Naive thymus-derived CD8-positive, alpha-beta T cell (primary cell): ENCODE measurements at regions not wholly inside any gene's neighbourhood (a gene's known extent, or its start where the extent isn't known, plus 50 kb on each side); places are given as distances from the start of the nearest gene placed in this dataset.

Source experiments
- ATAC-seq, 2 donors: fragments of 150-1000 bp; cut with Tn5 transposase in 1 of 2; sonication (Bioruptor Pico), chemical (Tn5 transposase) in 1 of 2; 1 replicate in 1 of 2; 2 replicates in 1 of 2; pipeline ENCODE4 v1.10.0; 2021; ENCODE audit warnings: mild to moderate bottlenecking in 2 of 2, moderate library complexity in 2 of 2
- POLR2A ChIA-PET: fragments of 350-600 bp; sonication (Branson Sonifier 250); formaldehyde crosslinking; loops from one replicate; lab custom pipeline; 2021; ENCODE audit warnings: antibody characterized with exemption; lab: Charles Lee
- DNase-seq, 10 donors: peaks; one replicate each; pipeline versions ENCODE4 v3.0.0 to v3.0.0-alpha.2; 2020 to 2022
- H3K27ac Mint-ChIP-seq, 10 donors: one replicate each; pipeline ENCODE4 v1.8.0; 2020 to 2022; ENCODE audit warnings: mild to moderate bottlenecking in 10 of 10, mixed read lengths in 10 of 10, moderate library complexity in 4 of 10, inconsistent platforms in 1 of 10
- H3K27me3 Mint-ChIP-seq, 5 donors: one replicate each; pipeline ENCODE4 v1.8.0; 2021 to 2022; ENCODE audit warnings: mixed read lengths in 5 of 5
- H3K36me3 Mint-ChIP-seq, 3 donors: one replicate each; pipeline ENCODE4 v1.8.0; 2020 to 2022; ENCODE audit warnings: mixed read lengths in 3 of 3, mild to moderate bottlenecking in 2 of 3, inconsistent platforms in 1 of 3
- H3K4me1 Mint-ChIP-seq, 4 donors: one replicate each; pipeline ENCODE4 v1.8.0; 2021 to 2022; ENCODE audit warnings: mixed read lengths in 4 of 4
- H3K4me3 Mint-ChIP-seq, 10 donors: one replicate each; pipeline ENCODE4 v1.8.0; 2020 to 2022; ENCODE audit warnings: mild to moderate bottlenecking in 10 of 10, mixed read lengths in 10 of 10, moderate library complexity in 6 of 10, inconsistent platforms in 1 of 10
- H3K9me3 Mint-ChIP-seq, 9 donors: one replicate each; pipeline ENCODE4 v1.8.0; 2020 to 2022; ENCODE audit warnings: mixed read lengths in 9 of 9, mild to moderate bottlenecking in 3 of 9, inconsistent platforms in 1 of 9, moderate library complexity in 1 of 9

GRCh38 chr1:119318466-119319309 is 49.9 kb upstream of the HAO2 start:
- POLR2A ChIA-PET: no interaction called here
- H3K9me3 Mint-ChIP-seq: no peaks in the 10 kb centered on the region
- H3K36me3 Mint-ChIP-seq: no peaks in the 10 kb centered on the region
- no peak overlapping the region for H3K27ac Mint-ChIP-seq
- H3K27me3 Mint-ChIP-seq: peaks cover 2 to 16% (median 7%) of the 10 kb centered on the region in 5 donors
- no peak overlapping the region for H3K4me3 Mint-ChIP-seq
- DNase-seq (no peak), ATAC-seq (no peak)
- H3K4me1 Mint-ChIP-seq: peaks cover 0 to 5% (median 1%) of the 10 kb centered on the region in 4 donors
